Suprapubic skin (tissue), 3 donors: ENCODE measurements at regions not wholly inside any gene's neighbourhood (a gene's known extent, or its start where the extent isn't known, plus 50 kb on each side); places are given as distances from the start of the nearest gene placed in this dataset.

Experiments
- POLR2A ChIP-seq, 2 donors: fragments of 450-650 bp; IDR thresholded peaks; one replicate each; pipeline ENCODE4 v1.6.1; 2017; ENCODE audit warnings: antibody characterized with exemption in 2 of 2, mild to moderate bottlenecking in 2 of 2, moderate library complexity in 2 of 2
- TF ChIP-seq, protein P1 (sequence below), 2 donors: fragments of 200-600 bp in 1 of 2; fragments of 450-650 bp in 1 of 2; sonication (generic) in 1 of 2; IDR thresholded peaks; one replicate each; pipeline ENCODE4 v1.5.1; 2016 to 2019; ENCODE audit warnings: antibody characterized with exemption in 2 of 2, mild to moderate bottlenecking in 1 of 2, moderate library complexity in 1 of 2

DNA sequence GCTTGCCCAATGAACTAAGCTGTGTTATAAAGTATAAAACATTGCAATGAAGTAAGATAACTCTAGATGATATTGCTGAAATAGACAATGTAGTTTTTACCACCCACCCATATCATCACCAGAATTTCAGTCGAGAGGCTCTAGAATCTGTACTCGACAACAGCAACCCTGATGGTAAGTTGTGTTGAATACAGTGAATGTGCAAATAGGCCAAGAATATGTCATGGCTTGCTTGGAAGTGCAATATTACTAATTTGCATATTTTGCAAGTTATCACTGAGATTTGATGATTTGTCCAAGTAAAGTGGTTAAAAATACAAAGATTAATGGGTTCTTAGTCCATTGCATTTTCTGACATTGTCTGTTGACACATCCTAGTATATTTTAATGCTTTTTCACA lies 90.6 kb upstream of the TUSC7 start:
- TF ChIP-seq, protein P1, sequence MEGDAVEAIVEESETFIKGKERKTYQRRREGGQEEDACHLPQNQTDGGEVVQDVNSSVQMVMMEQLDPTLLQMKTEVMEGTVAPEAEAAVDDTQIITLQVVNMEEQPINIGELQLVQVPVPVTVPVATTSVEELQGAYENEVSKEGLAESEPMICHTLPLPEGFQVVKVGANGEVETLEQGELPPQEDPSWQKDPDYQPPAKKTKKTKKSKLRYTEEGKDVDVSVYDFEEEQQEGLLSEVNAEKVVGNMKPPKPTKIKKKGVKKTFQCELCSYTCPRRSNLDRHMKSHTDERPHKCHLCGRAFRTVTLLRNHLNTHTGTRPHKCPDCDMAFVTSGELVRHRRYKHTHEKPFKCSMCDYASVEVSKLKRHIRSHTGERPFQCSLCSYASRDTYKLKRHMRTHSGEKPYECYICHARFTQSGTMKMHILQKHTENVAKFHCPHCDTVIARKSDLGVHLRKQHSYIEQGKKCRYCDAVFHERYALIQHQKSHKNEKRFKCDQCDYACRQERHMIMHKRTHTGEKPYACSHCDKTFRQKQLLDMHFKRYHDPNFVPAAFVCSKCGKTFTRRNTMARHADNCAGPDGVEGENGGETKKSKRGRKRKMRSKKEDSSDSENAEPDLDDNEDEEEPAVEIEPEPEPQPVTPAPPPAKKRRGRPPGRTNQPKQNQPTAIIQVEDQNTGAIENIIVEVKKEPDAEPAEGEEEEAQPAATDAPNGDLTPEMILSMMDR (IDR thresholded peaks at IDR 0.05), result no peak
- no peak for TF ChIP-seq POLR2A (IDR thresholded peaks at IDR 0.05)
